ENCODE measurements at regions not wholly inside any gene's neighbourhood (a gene's known extent, or its start where the extent isn't known, plus 50 kb on each side); places are given as distances from the start of the nearest gene placed in this dataset.

- Histone ChIP-seq H3K27me3 (ENCODE audit: control insufficient read depth, extremely low read depth, insufficient read depth, low read length) (no peaks in the 10 kb centered on the region), H3K4me2 (ENCODE audit: control insufficient read depth, extremely low read depth, insufficient read depth, low read depth, low read length) (no peak overlapping the region), H3K79me2 (ENCODE audit: control insufficient read depth, insufficient read depth, low read length) (no peaks in the 10 kb centered on the region), H3K36me3 (ENCODE audit: control insufficient read depth in 2 of 2, extremely low read depth in 1 of 2, insufficient read depth in 2 of 2, low read length in 2 of 2) (no peaks in the 10 kb centered on the region), H3K4me3 (ENCODE audit: control insufficient read depth in 2 of 3, extremely low read depth in 1 of 3, insufficient read depth in 2 of 3, low read depth in 1 of 3, low read length in 3 of 3) (no peak overlapping the region), H3K4me1 (ENCODE audit: control insufficient read depth, extremely low read depth, insufficient read depth, low read length) (no peaks in the 10 kb centered on the region), H4K20me1 (ENCODE audit: control insufficient read depth, extremely low read depth, insufficient read depth, low read length) (no peaks in the 10 kb centered on the region), H2AFZ (ENCODE audit: control insufficient read depth, low read length) (no peak overlapping the region), H3K9ac (ENCODE audit: control insufficient read depth, extremely low read depth, insufficient read depth, low read length) (no peak overlapping the region), H3K9me1 (ENCODE audit: control insufficient read depth, extremely low read depth, insufficient read depth, low read length) (no peaks in the 10 kb centered on the region), H3K27ac (ENCODE audit: control insufficient read depth, insufficient read depth, low read length) (no peak overlapping the region), H3K9me3 (ENCODE audit: control insufficient read depth, low read depth, low read length) (no peaks in the 10 kb centered on the region)
- no peak for DNase-seq (ENCODE audit: low read depth, low spot score)
- dilution Hi-C loops (cut with MboI; ENCODE audit: extremely low pct_ligation_motif_present, low sequenced_read_pairs): no loop called here
- FAIRE-seq: no peak
- no peak for TF ChIP-seq CTCF (optimal IDR thresholded peaks at IDR 0.05 in 1 of 3, IDR thresholded peaks at IDR 0.05 in 1 of 3, conservative IDR thresholded peaks at IDR 0.05 in 1 of 3; ENCODE audit: extremely low read depth in 1 of 3, insufficient read depth in 2 of 3, low read length in 3 of 3)
- no peak for TF ChIP-seq EZH2 (IDR thresholded peaks at IDR 0.05; ENCODE audit: low read length)
Observed at GRCh38 chr13:70816853-70817252, 708.6 kb upstream of the KLHL1 start.

- dilution Hi-C loops (cut with MboI; ENCODE audit: extremely low pct_ligation_motif_present, low sequenced_read_pairs): no loop called here
- Histone ChIP-seq H4K20me1 (ENCODE audit: control insufficient read depth, extremely low read depth, insufficient read depth, low read length) (no peaks in the 10 kb centered on the region), H3K27me3 (ENCODE audit: control insufficient read depth, extremely low read depth, insufficient read depth, low read length) (no peaks in the 10 kb centered on the region), H3K27ac (ENCODE audit: control insufficient read depth, insufficient read depth, low read length) (no peak overlapping the region), H3K9me3 (ENCODE audit: control insufficient read depth, low read depth, low read length) (no peaks in the 10 kb centered on the region), H3K79me2 (ENCODE audit: control insufficient read depth, insufficient read depth, low read length) (no peaks in the 10 kb centered on the region), H2AFZ (ENCODE audit: control insufficient read depth, low read length) (no peak overlapping the region), H3K36me3 (ENCODE audit: control insufficient read depth in 2 of 2, extremely low read depth in 1 of 2, insufficient read depth in 2 of 2, low read length in 2 of 2) (no peaks in the 10 kb centered on the region), H3K9me1 (ENCODE audit: control insufficient read depth, extremely low read depth, insufficient read depth, low read length) (no peaks in the 10 kb centered on the region), H3K4me3 (ENCODE audit: control insufficient read depth in 2 of 3, extremely low read depth in 1 of 3, insufficient read depth in 2 of 3, low read depth in 1 of 3, low read length in 3 of 3) (no peak overlapping the region), H3K4me2 (ENCODE audit: control insufficient read depth, extremely low read depth, insufficient read depth, low read depth, low read length) (no peak overlapping the region), H3K4me1 (ENCODE audit: control insufficient read depth, extremely low read depth, insufficient read depth, low read length) (no peaks in the 10 kb centered on the region), H3K9ac (ENCODE audit: control insufficient read depth, extremely low read depth, insufficient read depth, low read length) (no peak overlapping the region)
- TF ChIP-seq CTCF (optimal IDR thresholded peaks at IDR 0.05 in 1 of 3, IDR thresholded peaks at IDR 0.05 in 1 of 3, conservative IDR thresholded peaks at IDR 0.05 in 1 of 3; ENCODE audit: extremely low read depth in 1 of 3, insufficient read depth in 2 of 3, low read length in 3 of 3) (no peak), EZH2 (IDR thresholded peaks at IDR 0.05; ENCODE audit: low read length) (no peak)
- no peak for FAIRE-seq
- DNase-seq (ENCODE audit: low read depth, low spot score): no peak
Observed at GRCh38 chr13:70814684-70815083, 706.4 kb upstream of the KLHL1 start.
